ENCODE measurements at regions not wholly inside any gene's neighbourhood (a gene's known extent, or its start where the extent isn't known, plus 50 kb on each side); places are given as distances from the start of the nearest gene placed in this dataset.

- no peak for TF ChIP-seq POLR2A (IDR thresholded peaks at IDR 0.05)
- TF ChIP-seq CTCF (IDR thresholded peaks at IDR 0.05): no peak
These were observed 270.8 kb upstream of the SMIM30 start for GRCh38 chr7:113389112-113389646.

All from uterus (tissue), 2 donors.